ENCODE measurements at regions not wholly inside any gene's neighbourhood (a gene's known extent, or its start where the extent isn't known, plus 50 kb on each side); places are given as distances from the start of the nearest gene placed in this dataset.

DNA sequence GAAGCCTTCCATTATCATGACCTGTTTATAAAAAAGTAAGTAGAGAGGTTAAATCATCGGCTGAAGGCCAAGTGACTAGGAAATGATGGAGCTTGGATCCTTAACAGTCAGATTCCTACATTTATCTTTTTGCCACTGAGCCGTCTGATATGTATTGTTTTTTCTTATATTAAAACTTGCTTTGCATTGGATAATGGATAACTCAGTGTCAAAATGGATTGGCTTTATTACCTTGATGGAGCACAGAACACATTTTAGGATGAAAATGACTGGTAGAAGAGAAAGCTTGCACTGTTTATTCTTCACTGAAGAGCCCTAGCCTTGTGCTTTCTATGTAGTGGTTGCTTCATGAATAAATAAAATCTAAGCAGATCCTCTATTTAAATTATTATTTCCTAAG is 54.2 kb upstream of the TSPAN5 start:
- DNase-seq (no peak), ATAC-seq (ENCODE audit: poor library complexity) (no peak)
- intact Hi-C loops (cut with DNase I) = no loop called here

DNA sequence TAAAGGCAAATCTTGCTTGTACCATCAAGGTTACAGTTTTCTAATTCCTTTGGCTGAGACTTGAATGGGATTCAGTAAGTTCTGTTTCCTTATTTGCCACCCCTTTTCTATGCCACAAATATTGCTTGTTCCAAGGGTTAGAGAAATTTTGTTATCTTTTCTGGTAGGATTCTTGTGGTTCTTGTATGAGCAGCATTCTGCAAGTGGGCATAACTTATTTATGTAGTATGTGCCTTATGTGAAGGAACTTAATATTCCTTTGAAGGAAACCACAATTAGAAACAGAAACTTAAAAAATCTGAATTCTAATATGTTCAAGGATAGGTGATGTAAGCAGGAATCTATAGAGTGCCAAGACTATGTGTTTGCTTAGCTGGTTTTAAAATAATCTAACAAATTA is 53.1 kb upstream of the TSPAN5 start:
- DNase-seq (no peak), ATAC-seq (ENCODE audit: poor library complexity) (no peak)
- intact Hi-C loops (cut with DNase I) = no loop called here

- intact Hi-C loops (cut with DNase I) = no loop called here
- ATAC-seq (ENCODE audit: poor library complexity) = no peak
These were observed 52.4 kb upstream of the TSPAN5 start for GRCh38 chr4:98710831-98711230.

More at GRCh38 chr4:98710831-98711230, 52.4 kb upstream of the TSPAN5 start:
- no peak for DNase-seq
